ENCODE measurements at regions not wholly inside any gene's neighbourhood (a gene's known extent, or its start where the extent isn't known, plus 50 kb on each side); places are given as distances from the start of the nearest gene placed in this dataset.

DNA sequence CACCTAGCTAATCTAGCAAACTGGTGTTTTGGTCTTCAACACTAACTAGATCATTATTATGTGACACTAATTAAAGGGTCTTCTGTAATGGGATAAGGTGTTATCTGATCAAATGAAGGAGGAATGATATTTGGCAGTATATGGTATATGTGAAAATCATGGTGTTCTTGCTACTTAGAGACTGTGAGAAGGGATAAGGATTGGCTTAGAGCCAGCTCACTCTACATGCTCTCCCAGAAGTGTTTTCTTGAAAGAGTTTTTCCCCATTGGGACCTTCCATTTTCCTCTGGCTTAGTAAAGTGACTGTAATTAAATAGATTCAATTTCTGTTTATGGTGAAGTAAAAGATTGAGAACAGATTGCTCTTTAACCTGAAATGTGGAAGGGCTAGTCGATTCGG lies 71.2 kb upstream of the RGL1 start:
- no peaks in the 10 kb centered on the region for H3K27me3 Mint-ChIP-seq (ENCODE audit: unreplicated experiment)
- BruUV-seq (replicated peaks): no TSS peak
- H3K36me3 Mint-ChIP-seq (ENCODE audit: insufficient read depth, unreplicated experiment): no peaks in the 10 kb centered on the region
- H3K4me3 Mint-ChIP-seq (ENCODE audit: low read depth, unreplicated experiment): no peak overlapping the region
- no peak overlapping the region for H3K27ac Mint-ChIP-seq (ENCODE audit: unreplicated experiment)
- TF ChIP-seq CTCF (IDR thresholded peaks at IDR 0.05; ENCODE audit: unreplicated experiment): no peak
- intact Hi-C loops (cut with micrococcal nuclease; ENCODE audit: unreplicated experiment): no loop called here
- peaks cover 37% of the 10 kb centered on the region for H3K4me1 Mint-ChIP-seq (ENCODE audit: low read depth, unreplicated experiment)
- no peaks in the 10 kb centered on the region for H3K9me3 Mint-ChIP-seq (ENCODE audit: low read depth, unreplicated experiment)
- DNase-seq: no peak
- CTCF ChIA-PET: no interaction called here

DNA sequence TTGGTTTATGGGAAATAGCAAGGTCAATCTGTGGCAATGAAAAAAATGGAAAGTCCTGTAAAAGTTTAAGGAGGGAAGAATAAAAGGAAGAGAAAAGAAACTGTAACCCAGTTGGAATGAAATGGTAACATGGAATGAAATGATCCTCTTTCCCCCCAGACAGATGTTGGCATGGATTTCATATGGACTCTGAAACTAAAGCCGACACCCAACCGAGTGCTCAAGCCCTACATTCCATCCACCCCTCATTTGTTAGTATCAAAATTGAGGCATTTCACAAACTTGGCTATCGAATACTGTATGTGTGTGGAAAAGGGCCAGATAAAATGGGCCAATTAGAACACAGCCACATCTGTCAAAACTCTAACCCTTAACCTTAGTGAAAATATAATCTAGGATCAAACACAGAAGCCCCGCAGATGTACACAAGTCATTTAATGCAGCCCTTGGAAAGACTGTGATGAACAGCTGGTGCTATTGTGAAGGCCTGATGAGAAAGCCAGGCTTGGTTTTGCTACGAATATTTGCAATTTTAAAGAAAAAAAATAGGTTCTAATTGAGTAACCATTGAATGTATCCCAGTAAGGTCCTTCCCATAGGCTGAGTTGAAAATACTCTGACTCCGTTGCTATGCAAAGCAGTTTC lies 72.6 kb upstream of the RGL1 start:
- H3K9me3 Mint-ChIP-seq (ENCODE audit: low read depth, unreplicated experiment): peaks cover under 1% of the 10 kb centered on the region
- H3K4me3 Mint-ChIP-seq (ENCODE audit: low read depth, unreplicated experiment): no peak overlapping the region
- no TSS peak for BruUV-seq (replicated peaks)
- no peak overlapping the region for H3K27ac Mint-ChIP-seq (ENCODE audit: unreplicated experiment)
- no peak for TF ChIP-seq CTCF (IDR thresholded peaks at IDR 0.05; ENCODE audit: unreplicated experiment)
- CTCF ChIA-PET: interaction anchor here (0.7 kb wide), 1 partner anchor 42 kb away, joined by 3 read pairs; no protein-coding TSS in a partner anchor
- intact Hi-C loops (cut with micrococcal nuclease; ENCODE audit: unreplicated experiment): no loop called here
- no peaks in the 10 kb centered on the region for H3K36me3 Mint-ChIP-seq (ENCODE audit: insufficient read depth, unreplicated experiment)
- no peaks in the 10 kb centered on the region for H3K27me3 Mint-ChIP-seq (ENCODE audit: unreplicated experiment)
- no peak for DNase-seq
- peaks cover 37% of the 10 kb centered on the region for H3K4me1 Mint-ChIP-seq (ENCODE audit: low read depth, unreplicated experiment)

- TF ChIP-seq CTCF (IDR thresholded peaks at IDR 0.05; ENCODE audit: unreplicated experiment): no peak
- DNase-seq: no peak
- H3K27ac Mint-ChIP-seq (ENCODE audit: unreplicated experiment): no peak overlapping the region
- CTCF ChIA-PET: interaction anchor here (0.6 to 0.9 kb wide), 2 partner anchors 31 to 799 kb away, joined by 5 read pairs; no protein-coding TSS in a partner anchor
- H3K4me1 Mint-ChIP-seq (ENCODE audit: low read depth, unreplicated experiment): peaks cover 25% of the 10 kb centered on the region
- H3K9me3 Mint-ChIP-seq (ENCODE audit: low read depth, unreplicated experiment): peaks cover 2% of the 10 kb centered on the region
- H3K27me3 Mint-ChIP-seq (ENCODE audit: unreplicated experiment): no peaks in the 10 kb centered on the region
- no peak overlapping the region for H3K4me3 Mint-ChIP-seq (ENCODE audit: low read depth, unreplicated experiment)
- no peaks in the 10 kb centered on the region for H3K36me3 Mint-ChIP-seq (ENCODE audit: insufficient read depth, unreplicated experiment)
- intact Hi-C loops (cut with micrococcal nuclease; ENCODE audit: unreplicated experiment): no loop called here
- no TSS peak for BruUV-seq (replicated peaks)
Measured at GRCh38 chr1:183730886-183731573, 73.9 kb upstream of the RGL1 start.

DNA sequence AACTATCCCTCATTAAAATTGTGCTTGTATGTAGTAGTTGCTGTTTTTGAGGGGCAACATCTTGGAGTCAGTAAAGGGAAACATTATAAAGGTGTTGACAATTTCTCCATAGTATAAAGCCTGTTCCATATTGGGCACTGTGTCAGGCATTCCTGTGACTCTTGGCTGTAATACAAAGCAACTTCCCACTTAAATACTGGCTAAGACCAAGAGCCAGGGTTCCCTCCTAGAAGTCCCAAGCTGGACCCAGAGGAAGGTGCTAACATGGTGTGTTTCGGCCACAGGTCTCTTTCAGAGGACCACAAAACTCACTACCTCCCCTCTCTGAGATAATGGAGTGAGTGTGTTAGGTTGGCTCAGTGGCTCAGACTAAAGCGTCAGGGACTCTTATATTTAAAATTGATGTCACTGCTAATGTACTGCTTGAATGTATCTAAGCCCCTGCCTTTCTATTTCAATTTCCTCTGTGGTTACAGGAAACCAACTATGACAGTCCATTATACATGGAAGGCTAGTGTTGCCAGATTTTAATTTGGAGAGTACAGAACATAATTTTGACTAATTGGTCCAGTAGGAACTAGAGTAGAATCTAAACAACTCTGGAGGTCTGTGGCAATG lies 74.7 kb upstream of the RGL1 start:
- CTCF ChIA-PET: no interaction called here
- Mint-ChIP-seq H3K27me3 (ENCODE audit: unreplicated experiment) (no peaks in the 10 kb centered on the region), H3K9me3 (ENCODE audit: low read depth, unreplicated experiment) (peaks cover 2% of the 10 kb centered on the region), H3K4me1 (ENCODE audit: low read depth, unreplicated experiment) (peaks cover 17% of the 10 kb centered on the region), H3K27ac (ENCODE audit: unreplicated experiment) (no peak overlapping the region), H3K4me3 (ENCODE audit: low read depth, unreplicated experiment) (no peak overlapping the region), H3K36me3 (ENCODE audit: insufficient read depth, unreplicated experiment) (no peaks in the 10 kb centered on the region)
- no TSS peak for BruUV-seq (replicated peaks)
- intact Hi-C loops (cut with micrococcal nuclease; ENCODE audit: unreplicated experiment): no loop called here
- TF ChIP-seq CTCF (IDR thresholded peaks at IDR 0.05; ENCODE audit: unreplicated experiment): no peak
- DNase-seq: no peak
